Adipocyte (in vitro differentiated cells): ENCODE measurements at regions not wholly inside any gene's neighbourhood (a gene's known extent, or its start where the extent isn't known, plus 50 kb on each side); places are given as distances from the start of the nearest gene placed in this dataset.

ENCODE experiments used
- DNase-seq: peaks from one replicate; pipeline ENCODE4 v3.0.0-alpha.2; 2015; ENCODE audit warnings: low read depth
- H3K27me3 ChIP-seq: replicated peaks from 2 replicates; pipeline ENCODE4 v1.7.0; 2013; ENCODE audit warnings: mild to moderate bottlenecking, low read length, moderate library complexity; ENCODE audit not compliant: control insufficient read depth, insufficient read depth
- H3K36me3 ChIP-seq: 2 replicates; pipeline ENCODE4 v1.7.0; 2013; ENCODE audit warnings: low read length, mild to moderate bottlenecking, moderate library complexity; ENCODE audit not compliant: control insufficient read depth, insufficient read depth, severe bottlenecking
- H3K4me1 ChIP-seq: 2 replicates; pipeline ENCODE4 v1.7.0; 2013; ENCODE audit warnings: mild to moderate bottlenecking, low read length, moderate library complexity; ENCODE audit not compliant: control insufficient read depth, insufficient read depth
- H3K4me3 ChIP-seq: 2 replicates; pipeline ENCODE4 v1.7.0; 2013; ENCODE audit warnings: mild to moderate bottlenecking, low read length, moderate library complexity
- H3K9ac ChIP-seq: 2 replicates; pipeline ENCODE4 v1.7.0; 2013; ENCODE audit warnings: mild to moderate bottlenecking, low read length, moderate library complexity
- H3K9me3 ChIP-seq: 2 replicates; pipeline ENCODE4 v1.7.0; 2013; ENCODE audit warnings: mild to moderate bottlenecking, low read length, moderate library complexity; ENCODE audit not compliant: control insufficient read depth

DNA sequence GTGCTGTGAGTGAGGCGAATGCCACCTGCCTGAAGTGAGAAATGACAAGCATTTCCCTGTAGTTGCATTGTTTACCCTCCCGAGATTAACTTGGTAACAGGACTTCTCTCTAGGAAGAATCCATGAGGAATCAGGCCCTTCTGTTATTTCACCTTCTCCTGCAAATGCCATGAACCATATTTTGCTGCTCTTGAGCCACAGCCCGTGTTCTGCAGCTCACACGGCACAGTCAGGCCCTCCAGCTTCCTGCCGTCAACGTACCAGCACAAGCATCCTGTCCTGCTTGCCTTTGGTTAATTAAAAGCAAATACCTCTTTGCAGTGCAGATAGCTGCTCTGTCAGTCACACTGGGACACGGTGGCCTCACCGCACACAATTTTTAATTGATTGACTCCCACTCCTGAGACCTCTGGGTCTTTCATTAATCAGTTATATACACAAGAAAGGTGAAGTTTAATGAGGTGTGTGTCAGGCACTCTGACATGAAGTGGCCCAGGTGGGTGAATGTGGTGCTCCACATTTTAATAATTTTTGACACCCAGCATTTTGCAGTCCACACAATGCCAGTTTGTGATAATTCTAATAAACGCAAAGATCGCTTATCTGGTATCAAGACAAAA lies 95.3 kb upstream of the ASB18 start:
- Histone ChIP-seq H3K9me3 (no peaks in the 10 kb centered on the region), H3K27me3 (peaks cover 8% of the 10 kb centered on the region), H3K9ac (no peak overlapping the region), H3K36me3 (no peaks in the 10 kb centered on the region), H3K4me3 (no peak overlapping the region), H3K4me1 (no peaks in the 10 kb centered on the region)
- no peak for DNase-seq

GRCh38 chr2:236360496-236360895 lies 96.3 kb upstream of the ASB18 start:
- Histone ChIP-seq H3K9ac (no peak overlapping the region), H3K9me3 (no peaks in the 10 kb centered on the region), H3K4me3 (no peak overlapping the region), H3K36me3 (no peaks in the 10 kb centered on the region), H3K27me3 (peaks cover 17% of the 10 kb centered on the region), H3K4me1 (no peaks in the 10 kb centered on the region)
- DNase-seq, result peak; percentile 8

- H3K27me3 ChIP-seq, result peaks cover 42% of the 10 kb centered on the region
- H3K9me3 ChIP-seq, result no peaks in the 10 kb centered on the region
- H3K4me3 ChIP-seq, result no peak overlapping the region
- no peaks in the 10 kb centered on the region for H3K4me1 ChIP-seq
- no peaks in the 10 kb centered on the region for H3K36me3 ChIP-seq
- DNase-seq, result no peak
- H3K9ac ChIP-seq, result no peak overlapping the region
Observed at GRCh38 chr2:236363711-236364277, 99.6 kb upstream of the ASB18 start.

- Histone ChIP-seq H3K36me3 (no peaks in the 10 kb centered on the region), H3K4me3 (no peak overlapping the region), H3K9me3 (no peaks in the 10 kb centered on the region), H3K4me1 (no peaks in the 10 kb centered on the region), H3K27me3 (peaks cover 55% of the 10 kb centered on the region), H3K9ac (no peak overlapping the region)
- no peak for DNase-seq
Observed at GRCh38 chr2:236365258-236366048, 101.2 kb upstream of the ASB18 start.

- Histone ChIP-seq H3K36me3 (no peaks in the 10 kb centered on the region), H3K4me3 (no peak overlapping the region), H3K4me1 (no peaks in the 10 kb centered on the region), H3K9me3 (no peaks in the 10 kb centered on the region), H3K9ac (no peak overlapping the region), H3K27me3 (peaks cover 58% of the 10 kb centered on the region)
- DNase-seq, result no peak
Observed at GRCh38 chr2:236366049-236366387, 101.8 kb upstream of the ASB18 start.

DNA sequence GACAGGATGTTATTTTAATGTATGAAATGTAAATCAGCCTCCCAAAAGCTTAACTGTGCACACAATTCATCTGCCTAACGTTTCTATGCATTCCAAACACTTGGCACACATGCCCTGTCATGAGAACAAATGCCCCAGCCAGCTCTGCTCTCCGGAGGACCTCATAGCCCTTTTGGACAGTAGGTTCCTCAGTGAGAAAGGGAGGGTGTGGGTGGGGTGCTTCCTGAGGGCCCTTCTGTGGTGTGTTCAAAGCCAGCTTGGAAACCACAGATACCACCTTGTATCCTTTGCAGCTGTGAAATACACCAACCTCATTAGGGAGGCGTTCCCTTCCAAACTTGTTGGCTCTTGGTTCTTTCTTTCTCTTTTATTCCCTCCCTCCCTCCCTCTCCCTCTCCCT lies 102.2 kb upstream of the ASB18 start:
- Histone ChIP-seq H3K4me3 (no peak overlapping the region), H3K4me1 (no peaks in the 10 kb centered on the region), H3K9me3 (no peaks in the 10 kb centered on the region), H3K9ac (no peak overlapping the region), H3K36me3 (no peaks in the 10 kb centered on the region), H3K27me3 (peaks cover 61% of the 10 kb centered on the region)
- no peak for DNase-seq

GRCh38 chr2:236367506-236368289 lies 103.5 kb upstream of the ASB18 start:
- DNase-seq, result no peak
- H3K9me3 ChIP-seq, result no peaks in the 10 kb centered on the region
- H3K4me3 ChIP-seq, result no peak overlapping the region
- peaks cover 65% of the 10 kb centered on the region for H3K27me3 ChIP-seq
- H3K4me1 ChIP-seq, result no peaks in the 10 kb centered on the region
- no peaks in the 10 kb centered on the region for H3K36me3 ChIP-seq
- H3K9ac ChIP-seq, result no peak overlapping the region

GRCh38 chr2:236369661-236370062 lies 105.5 kb upstream of the ASB18 start:
- Histone ChIP-seq H3K4me1 (no peaks in the 10 kb centered on the region), H3K4me3 (no peak overlapping the region), H3K9ac (no peak overlapping the region), H3K36me3 (no peaks in the 10 kb centered on the region), H3K9me3 (no peaks in the 10 kb centered on the region), H3K27me3 (peaks cover 56% of the 10 kb centered on the region)
- DNase-seq, result no peak

DNA sequence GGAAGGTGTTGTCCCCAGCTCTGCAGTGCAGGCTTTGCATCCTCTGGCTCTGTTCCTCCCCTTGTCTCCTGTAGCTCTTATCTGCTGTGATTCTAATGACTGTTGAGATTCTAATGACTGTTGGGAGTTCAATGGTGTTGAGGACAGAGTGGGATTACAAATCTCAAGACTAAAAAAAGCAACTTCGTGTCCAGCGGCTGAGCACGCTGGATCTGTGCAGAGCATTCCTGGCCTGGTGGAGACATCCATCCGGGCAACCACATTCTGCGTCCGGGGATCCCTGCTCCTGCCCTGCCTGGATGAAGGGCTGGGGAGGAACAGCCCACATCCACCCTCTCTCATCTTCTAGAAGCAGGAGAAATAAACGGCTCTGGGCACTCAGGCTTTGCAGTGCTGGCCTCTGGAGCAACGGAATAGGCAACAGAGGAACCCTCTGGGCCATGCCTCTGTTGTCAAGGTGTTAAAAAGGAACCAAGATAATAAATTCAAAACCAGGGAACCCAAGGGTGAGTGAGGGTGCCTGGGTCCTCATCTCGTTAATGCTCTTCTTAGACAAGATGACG lies 106.7 kb upstream of the ASB18 start:
- Histone ChIP-seq H3K4me1 (no peaks in the 10 kb centered on the region), H3K4me3 (no peak overlapping the region), H3K9ac (no peak overlapping the region), H3K27me3 (peaks cover 50% of the 10 kb centered on the region), H3K9me3 (no peaks in the 10 kb centered on the region), H3K36me3 (no peaks in the 10 kb centered on the region)
- no peak for DNase-seq

DNA sequence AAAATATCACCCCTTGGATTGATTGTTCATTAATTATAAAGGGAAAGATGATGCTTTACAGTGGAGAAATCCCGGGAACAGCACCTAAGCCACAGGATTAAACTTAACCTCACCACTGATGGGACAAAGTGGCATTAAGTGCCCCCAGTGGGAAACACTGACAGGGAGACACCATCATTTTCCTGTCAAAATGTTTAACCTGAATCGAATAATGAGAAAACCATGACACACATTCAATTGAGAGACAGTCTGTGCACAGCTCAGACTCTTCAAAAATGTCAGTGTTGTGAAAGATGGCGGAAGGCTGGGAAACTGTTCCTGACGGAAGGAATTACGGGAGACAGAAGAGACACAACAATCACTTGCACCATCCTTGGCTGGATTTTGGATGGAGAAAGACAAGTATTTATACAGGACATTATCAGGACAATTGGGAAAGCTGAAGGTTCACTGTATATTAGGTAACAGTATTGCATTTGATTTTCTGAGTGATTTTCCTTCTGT lies 111.8 kb upstream of the ASB18 start:
- peaks cover 6% of the 10 kb centered on the region for H3K9me3 ChIP-seq

More for the DNA sequence above, 111.8 kb upstream of the ASB18 start:
- DNase-seq, result no peak
- H3K4me3 ChIP-seq, result no peak overlapping the region
- peaks cover 3% of the 10 kb centered on the region for H3K4me1 ChIP-seq
- H3K27me3 ChIP-seq, result peaks cover 18% of the 10 kb centered on the region
- H3K36me3 ChIP-seq, result no peaks in the 10 kb centered on the region
- H3K9ac ChIP-seq, result no peak overlapping the region
